ENCODE measurements at regions not wholly inside any gene's neighbourhood (a gene's known extent, or its start where the extent isn't known, plus 50 kb on each side); places are given as distances from the start of the nearest gene placed in this dataset.

DNA sequence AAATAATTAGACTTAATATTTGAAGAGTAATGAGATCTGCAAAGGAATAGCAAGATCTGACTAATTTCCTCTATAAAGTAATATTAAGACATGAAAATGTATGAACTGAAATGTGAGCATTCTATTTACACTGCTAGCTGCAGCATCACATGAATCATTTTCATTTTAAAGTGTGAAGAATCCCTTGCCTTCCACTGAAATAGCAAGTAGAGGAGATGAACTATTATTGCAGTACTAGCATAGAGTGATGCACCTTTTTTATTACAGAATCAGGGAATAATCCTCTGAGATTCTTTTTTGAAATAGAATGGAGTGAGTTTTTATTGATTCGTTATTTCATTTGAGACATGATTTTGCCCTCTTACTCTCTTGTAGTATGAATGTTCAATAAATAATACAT lies 281.9 kb upstream of the NAV3 start:
- no peak for ATAC-seq (ENCODE audit: low FRiP score)
- no peak for DNase-seq (ENCODE audit: low spot score)
- TF ChIP-seq, protein P1, sequence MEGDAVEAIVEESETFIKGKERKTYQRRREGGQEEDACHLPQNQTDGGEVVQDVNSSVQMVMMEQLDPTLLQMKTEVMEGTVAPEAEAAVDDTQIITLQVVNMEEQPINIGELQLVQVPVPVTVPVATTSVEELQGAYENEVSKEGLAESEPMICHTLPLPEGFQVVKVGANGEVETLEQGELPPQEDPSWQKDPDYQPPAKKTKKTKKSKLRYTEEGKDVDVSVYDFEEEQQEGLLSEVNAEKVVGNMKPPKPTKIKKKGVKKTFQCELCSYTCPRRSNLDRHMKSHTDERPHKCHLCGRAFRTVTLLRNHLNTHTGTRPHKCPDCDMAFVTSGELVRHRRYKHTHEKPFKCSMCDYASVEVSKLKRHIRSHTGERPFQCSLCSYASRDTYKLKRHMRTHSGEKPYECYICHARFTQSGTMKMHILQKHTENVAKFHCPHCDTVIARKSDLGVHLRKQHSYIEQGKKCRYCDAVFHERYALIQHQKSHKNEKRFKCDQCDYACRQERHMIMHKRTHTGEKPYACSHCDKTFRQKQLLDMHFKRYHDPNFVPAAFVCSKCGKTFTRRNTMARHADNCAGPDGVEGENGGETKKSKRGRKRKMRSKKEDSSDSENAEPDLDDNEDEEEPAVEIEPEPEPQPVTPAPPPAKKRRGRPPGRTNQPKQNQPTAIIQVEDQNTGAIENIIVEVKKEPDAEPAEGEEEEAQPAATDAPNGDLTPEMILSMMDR (IDR thresholded peaks at IDR 0.05), result no peak

DNA sequence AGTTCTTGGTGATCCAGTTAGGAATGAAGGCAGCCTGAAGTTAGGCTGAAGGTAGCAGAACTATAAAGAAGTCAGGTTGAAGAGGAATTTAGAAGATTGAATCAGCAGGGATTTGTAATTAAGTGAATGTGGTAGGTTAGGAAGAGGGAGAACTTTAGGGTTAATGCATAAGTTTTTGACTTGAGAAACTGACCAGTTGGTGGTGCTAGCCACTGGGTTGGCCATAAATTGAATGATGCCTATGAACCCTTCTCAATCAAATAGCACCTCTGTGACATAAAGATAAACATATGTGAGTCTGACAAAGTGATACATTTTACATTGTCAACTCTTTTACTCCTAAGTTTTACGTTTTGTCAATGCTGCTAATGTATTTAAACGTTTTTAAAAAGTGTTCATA lies 290.6 kb upstream of the NAV3 start:
- ATAC-seq (ENCODE audit: low FRiP score) (no peak), DNase-seq (ENCODE audit: low spot score) (no peak)
- TF ChIP-seq, protein P1 (IDR thresholded peaks at IDR 0.05), result no peak

DNA sequence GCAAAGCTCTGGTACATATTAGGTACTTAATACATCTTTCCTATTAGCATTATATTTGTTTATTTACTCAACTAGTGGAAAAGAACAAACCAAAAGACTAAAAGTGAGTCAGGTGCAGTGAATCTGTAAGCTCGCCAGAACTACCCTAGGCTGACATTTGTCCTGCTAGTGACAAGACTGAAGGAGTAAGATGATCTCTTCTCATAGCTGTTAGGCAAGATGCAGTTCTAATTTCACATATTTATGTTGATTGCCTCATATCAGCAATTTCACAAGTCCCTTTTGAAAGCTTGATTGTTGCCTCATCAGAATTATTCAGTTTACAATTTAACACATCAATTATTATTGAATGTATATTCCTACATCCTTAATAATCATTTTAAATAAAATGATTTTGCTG lies 293.0 kb upstream of the NAV3 start:
- DNase-seq (ENCODE audit: low spot score) (no peak), ATAC-seq (ENCODE audit: low FRiP score) (no peak)
- TF ChIP-seq, protein P1 (IDR thresholded peaks at IDR 0.05), result no peak

DNA sequence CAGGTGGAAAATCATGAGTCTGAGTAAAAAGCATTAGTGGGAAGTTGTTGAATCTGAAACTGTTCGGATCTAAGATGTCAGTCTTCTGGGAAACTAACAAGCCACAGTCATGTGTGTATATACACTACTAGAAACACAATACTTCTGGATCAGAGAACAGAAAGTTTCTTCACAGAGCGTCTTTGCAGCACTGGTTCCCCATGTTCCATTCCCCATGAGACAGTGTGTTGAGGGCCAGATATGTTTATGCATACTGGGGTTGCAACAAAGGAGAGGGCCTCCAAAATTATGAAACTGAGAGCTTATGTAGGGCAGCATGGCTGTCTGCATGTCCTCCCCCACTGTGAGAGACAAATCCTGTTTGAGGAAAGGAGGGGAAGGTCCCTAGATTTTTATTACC lies 295.0 kb upstream of the NAV3 start:
- TF ChIP-seq, protein P1 (IDR thresholded peaks at IDR 0.05), result no peak
- DNase-seq (ENCODE audit: low spot score) (no peak), ATAC-seq (ENCODE audit: low FRiP score) (no peak)

DNA sequence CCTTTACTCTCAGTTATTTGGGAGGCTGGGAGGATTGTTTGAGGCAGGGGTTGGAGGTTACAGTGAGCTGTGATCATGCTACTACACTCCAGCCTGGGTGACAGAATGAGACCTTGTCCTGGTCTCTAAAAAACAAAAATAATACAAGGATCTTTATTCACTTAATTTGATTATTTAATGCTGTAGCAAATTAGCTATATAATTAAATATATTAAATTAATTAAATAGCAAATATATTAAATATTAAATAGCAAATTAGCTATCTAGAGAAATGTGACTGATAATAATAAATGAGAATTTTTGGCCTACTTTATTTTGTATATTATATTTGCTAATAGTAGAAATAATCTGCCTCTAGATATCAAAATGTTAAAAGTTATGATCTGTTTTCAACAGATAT lies 298.8 kb upstream of the NAV3 start:
- TF ChIP-seq, protein P1 (IDR thresholded peaks at IDR 0.05), result no peak
- DNase-seq (ENCODE audit: low spot score) (no peak), ATAC-seq (ENCODE audit: low FRiP score) (no peak)

DNA sequence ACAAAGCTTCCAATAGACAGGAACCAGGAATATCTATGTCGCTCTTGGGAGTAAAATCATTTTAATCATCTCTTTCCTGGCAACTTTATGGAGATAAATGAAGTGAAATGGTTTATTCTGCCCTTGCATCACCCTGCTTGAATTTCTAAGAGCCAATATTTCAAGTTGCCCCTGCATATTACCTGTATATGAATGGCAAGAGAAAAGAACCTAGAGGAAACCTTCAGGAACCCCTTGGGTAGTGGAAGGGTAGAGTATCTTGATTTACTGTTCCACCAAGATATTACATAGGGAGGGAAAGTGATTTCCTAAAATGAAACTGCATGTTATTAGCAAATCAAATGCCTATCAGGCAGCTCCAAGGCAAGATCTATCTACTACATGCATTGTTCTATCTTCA lies 308.4 kb upstream of the NAV3 start:
- TF ChIP-seq, protein P1 (IDR thresholded peaks at IDR 0.05), result no peak
- ATAC-seq (ENCODE audit: low FRiP score) (no peak), DNase-seq (ENCODE audit: low spot score) (no peak)

DNA sequence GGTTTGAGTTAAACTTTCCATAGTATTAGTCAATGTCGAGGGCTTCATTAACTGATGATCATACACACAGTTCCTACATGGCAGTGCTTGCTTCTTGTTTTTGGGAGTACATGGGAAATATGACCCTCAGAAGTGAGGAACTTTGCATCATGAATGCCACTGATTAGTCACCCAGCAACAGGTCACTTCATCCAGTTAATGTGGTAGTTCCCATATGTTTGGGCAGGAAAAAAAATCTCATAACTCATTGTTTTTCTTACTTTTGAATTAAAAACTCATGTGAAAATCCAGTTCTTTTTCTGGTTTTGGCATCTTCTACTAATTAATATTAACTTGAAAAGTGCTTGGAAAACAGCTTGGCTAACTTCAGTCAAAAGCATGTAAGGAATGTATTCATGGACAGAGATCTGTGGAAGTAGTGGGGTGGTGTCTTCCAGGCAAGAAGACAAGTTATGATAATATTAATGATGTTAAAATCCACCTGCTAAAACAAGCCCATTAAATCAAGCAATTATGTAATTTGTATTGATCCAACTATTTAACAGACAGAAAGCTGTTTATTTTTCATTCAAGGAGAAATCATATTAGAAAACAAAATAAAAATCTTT lies 309.1 kb upstream of the NAV3 start:
- DNase-seq (ENCODE audit: low spot score), result no peak

More for the DNA sequence above, 309.1 kb upstream of the NAV3 start:
- ATAC-seq (ENCODE audit: low FRiP score), result no peak
- TF ChIP-seq, protein P1 (IDR thresholded peaks at IDR 0.05), result no peak

All from omental fat pad (tissue), 3 donors.